ENCODE measurements at regions not wholly inside any gene's neighbourhood (a gene's known extent, or its start where the extent isn't known, plus 50 kb on each side); places are given as distances from the start of the nearest gene placed in this dataset.

DNA sequence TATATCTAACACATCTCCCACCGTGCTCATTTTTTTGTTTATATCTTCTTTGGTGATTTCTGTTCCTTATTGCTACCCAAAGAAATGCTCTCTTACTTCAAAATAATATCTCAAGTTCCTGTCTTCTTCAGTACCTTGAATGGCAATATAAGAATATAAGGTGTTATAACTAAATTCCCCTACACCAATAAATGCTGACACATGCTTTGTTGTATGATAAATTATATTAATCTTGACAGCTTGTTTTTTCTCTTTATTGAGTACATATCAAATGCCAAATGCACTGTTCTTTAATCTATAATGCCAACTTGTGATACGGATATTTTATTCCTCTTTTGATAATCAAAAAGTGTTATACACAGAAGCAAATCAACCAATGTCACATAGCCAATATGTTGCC lies 540.3 kb downstream of the PYDC2 start:
- H3K4me3 ChIP-seq: no peak overlapping the region
- intact Hi-C loops (cut with DNase I): no loop called here
- H3K27ac ChIP-seq: no peak overlapping the region
- no peak for DNase-seq (ENCODE audit: extremely low spot score in 2 of 2)
- H3K9me3 ChIP-seq: no peaks in the 10 kb centered on the region
- no peaks in the 10 kb centered on the region for H3K27me3 ChIP-seq
- H3K4me1 ChIP-seq: no peaks in the 10 kb centered on the region
- H3K36me3 ChIP-seq: no peaks in the 10 kb centered on the region
- no peak for TF ChIP-seq POLR2AphosphoS5 (IDR thresholded peaks at IDR 0.05; ENCODE audit: insufficient read depth in 1 of 2, low read depth in 1 of 2)
- TF ChIP-seq CTCF (IDR thresholded peaks at IDR 0.05): no peak
- no peak for TF ChIP-seq POLR2A (IDR thresholded peaks at IDR 0.05)

GRCh38 chr3:192005989-192006388 lies 545.0 kb downstream of the PYDC2 start:
- H3K4me3 ChIP-seq: no peak overlapping the region
- H3K4me1 ChIP-seq: no peaks in the 10 kb centered on the region
- TF ChIP-seq POLR2A (IDR thresholded peaks at IDR 0.05) (no peak), CTCF (IDR thresholded peaks at IDR 0.05) (no peak)
- no peak for DNase-seq (ENCODE audit: extremely low spot score in 2 of 2)
- no peaks in the 10 kb centered on the region for H3K36me3 ChIP-seq
- no peaks in the 10 kb centered on the region for H3K9me3 ChIP-seq
- H3K27ac ChIP-seq: no peak overlapping the region
- H3K27me3 ChIP-seq: no peaks in the 10 kb centered on the region
- intact Hi-C loops (cut with DNase I): no loop called here

DNA sequence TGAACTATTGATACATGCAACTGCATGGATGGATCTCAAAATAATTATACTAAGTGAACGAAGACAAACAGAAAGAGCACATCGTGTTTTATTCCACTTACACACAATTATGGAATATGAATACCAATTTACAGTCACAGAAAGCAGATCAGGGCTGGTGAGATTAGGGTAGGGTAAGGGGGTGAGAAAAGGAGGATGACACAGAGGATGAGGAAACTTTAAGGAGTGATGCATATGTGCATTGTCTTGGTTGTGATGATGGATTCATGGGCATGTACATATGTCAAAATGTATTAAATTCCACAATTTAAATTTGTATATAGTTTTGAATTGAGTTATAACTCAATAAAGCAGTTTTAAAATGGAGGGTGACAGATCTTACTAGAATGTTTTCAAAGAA lies 548.9 kb downstream of the PYDC2 start:
- no peaks in the 10 kb centered on the region for H3K9me3 ChIP-seq
- no peaks in the 10 kb centered on the region for H3K36me3 ChIP-seq
- H3K27me3 ChIP-seq: no peaks in the 10 kb centered on the region
- DNase-seq (ENCODE audit: extremely low spot score in 2 of 2): no peak
- H3K4me1 ChIP-seq: no peaks in the 10 kb centered on the region
- no peak overlapping the region for H3K27ac ChIP-seq
- TF ChIP-seq POLR2AphosphoS5 (IDR thresholded peaks at IDR 0.05; ENCODE audit: insufficient read depth in 1 of 2, low read depth in 1 of 2) (no peak), POLR2A (IDR thresholded peaks at IDR 0.05) (no peak), CTCF (IDR thresholded peaks at IDR 0.05) (no peak)
- intact Hi-C loops (cut with DNase I): no loop called here
- H3K4me3 ChIP-seq: no peak overlapping the region

DNA sequence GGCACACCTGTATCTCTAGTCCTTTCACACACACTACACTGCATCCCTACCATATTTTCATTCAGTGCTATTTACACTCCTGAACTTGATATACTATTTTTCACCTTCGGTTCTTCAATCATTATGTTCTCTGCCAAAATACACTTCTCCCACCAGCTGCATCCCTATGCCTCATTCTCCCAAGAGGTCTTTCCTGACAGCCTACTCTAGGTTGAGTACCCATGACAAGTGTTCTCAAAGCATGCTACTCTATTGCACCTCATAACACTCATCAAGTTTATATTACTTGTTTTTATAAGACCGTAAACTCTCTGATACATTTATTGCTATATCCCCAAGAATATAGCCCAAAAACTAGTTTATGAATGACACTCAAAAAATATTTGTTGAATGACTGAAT lies 549.5 kb downstream of the PYDC2 start:
- Histone ChIP-seq H3K36me3 (no peaks in the 10 kb centered on the region), H3K27me3 (no peaks in the 10 kb centered on the region), H3K9me3 (no peaks in the 10 kb centered on the region), H3K4me3 (no peak overlapping the region), H3K4me1 (no peaks in the 10 kb centered on the region), H3K27ac (no peak overlapping the region)
- no peak for TF ChIP-seq CTCF (IDR thresholded peaks at IDR 0.05)
- TF ChIP-seq POLR2AphosphoS5 (IDR thresholded peaks at IDR 0.05; ENCODE audit: insufficient read depth in 1 of 2, low read depth in 1 of 2): no peak
- TF ChIP-seq POLR2A (IDR thresholded peaks at IDR 0.05): no peak
- intact Hi-C loops (cut with DNase I): no loop called here
- DNase-seq (ENCODE audit: extremely low spot score in 2 of 2): no peak

DNA sequence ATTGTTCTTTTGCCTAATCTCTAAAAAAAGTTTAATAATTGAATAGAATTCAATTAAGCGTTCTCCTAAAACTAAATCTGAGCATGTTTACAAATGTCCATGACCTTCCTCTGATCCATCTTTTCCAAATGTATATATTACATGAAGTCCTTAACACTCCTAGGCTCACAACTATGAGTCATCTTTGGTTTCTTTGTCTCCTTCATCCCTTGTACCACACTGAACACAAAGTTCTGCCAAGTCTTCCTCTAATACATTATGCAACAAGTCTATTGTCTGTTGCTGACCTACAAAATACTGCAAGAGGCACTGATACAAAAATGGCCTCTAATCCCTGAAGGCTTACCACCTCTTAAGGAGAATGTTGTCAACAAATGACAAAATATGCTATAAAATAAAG lies 550.2 kb downstream of the PYDC2 start:
- DNase-seq (ENCODE audit: extremely low spot score in 2 of 2): no peak
- H3K4me3 ChIP-seq: no peak overlapping the region
- intact Hi-C loops (cut with DNase I): no loop called here
- H3K27me3 ChIP-seq: no peaks in the 10 kb centered on the region
- TF ChIP-seq POLR2A (IDR thresholded peaks at IDR 0.05) (no peak), POLR2AphosphoS5 (IDR thresholded peaks at IDR 0.05; ENCODE audit: insufficient read depth in 1 of 2, low read depth in 1 of 2) (peak in 1 of 2 donors; percentile 87)
- no peak overlapping the region for H3K27ac ChIP-seq
- H3K36me3 ChIP-seq: no peaks in the 10 kb centered on the region
- no peaks in the 10 kb centered on the region for H3K4me1 ChIP-seq
- no peaks in the 10 kb centered on the region for H3K9me3 ChIP-seq

DNA sequence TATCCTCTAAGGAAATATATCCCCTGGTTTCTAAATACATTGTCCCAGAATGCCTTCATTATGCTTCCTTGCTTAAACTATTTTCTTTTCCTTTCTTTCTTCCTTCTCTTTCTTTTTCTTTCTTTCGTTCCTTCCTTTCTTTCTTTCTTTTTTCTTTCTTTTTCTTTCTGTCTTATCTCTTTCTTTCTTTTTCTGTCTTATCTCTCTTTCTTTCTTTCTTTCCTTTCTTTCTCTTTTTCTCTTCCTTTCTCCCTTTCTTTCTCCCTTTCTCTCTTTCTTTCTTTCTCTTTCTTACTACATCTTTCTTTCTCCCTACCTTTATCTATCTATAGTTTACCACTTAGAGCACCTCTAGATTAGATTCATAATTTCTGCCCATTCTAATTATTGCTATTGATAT lies 552.1 kb downstream of the PYDC2 start:
- intact Hi-C loops (cut with DNase I): no loop called here
- H3K27ac ChIP-seq: no peak overlapping the region
- no peaks in the 10 kb centered on the region for H3K9me3 ChIP-seq
- H3K4me1 ChIP-seq: no peaks in the 10 kb centered on the region
- H3K27me3 ChIP-seq: no peaks in the 10 kb centered on the region
- DNase-seq (ENCODE audit: extremely low spot score in 2 of 2): no peak
- TF ChIP-seq POLR2A (IDR thresholded peaks at IDR 0.05) (no peak), POLR2AphosphoS5 (IDR thresholded peaks at IDR 0.05; ENCODE audit: insufficient read depth in 1 of 2, low read depth in 1 of 2) (no peak), CTCF (IDR thresholded peaks at IDR 0.05) (no peak)
- H3K36me3 ChIP-seq: no peaks in the 10 kb centered on the region
- H3K4me3 ChIP-seq: no peak overlapping the region

All from vagina (tissue), 2 donors.